ENCODE measurements at regions not wholly inside any gene's neighbourhood (a gene's known extent, or its start where the extent isn't known, plus 50 kb on each side); places are given as distances from the start of the nearest gene placed in this dataset.

GRCh38 chr14:53810221-53810620, 146.4 kb downstream of the BMP4 start:
- no peak overlapping the region for H3K9ac ChIP-seq (ENCODE audit: low read length in 2 of 2)
- H3K27ac ChIP-seq (ENCODE audit: low read length): no peak overlapping the region
- H3K4me1 ChIP-seq (ENCODE audit: control insufficient read depth, insufficient read depth, low read length): no peaks in the 10 kb centered on the region
- H3K9me3 ChIP-seq (ENCODE audit: control insufficient read depth in 2 of 2, low read length in 2 of 2): peaks cover 0 to 2% of the 10 kb centered on the region in 2 donors
- no peaks in the 10 kb centered on the region for H3K27me3 ChIP-seq (ENCODE audit: control insufficient read depth in 1 of 2, insufficient read depth in 2 of 2, low read length in 2 of 2)
- no peaks in the 10 kb centered on the region for H3K36me3 ChIP-seq (ENCODE audit: control insufficient read depth in 2 of 2, insufficient read depth in 2 of 2, low read length in 2 of 2)
- H3K4me3 ChIP-seq (ENCODE audit: low read length in 2 of 2): no peak overlapping the region

- no peak overlapping the region for H3K4me3 ChIP-seq (ENCODE audit: low read length in 2 of 2)
- no peaks in the 10 kb centered on the region for H3K27me3 ChIP-seq (ENCODE audit: control insufficient read depth in 1 of 2, insufficient read depth in 2 of 2, low read length in 2 of 2)
- no peaks in the 10 kb centered on the region for H3K36me3 ChIP-seq (ENCODE audit: control insufficient read depth in 2 of 2, insufficient read depth in 2 of 2, low read length in 2 of 2)
- H3K27ac ChIP-seq (ENCODE audit: low read length): no peak overlapping the region
- H3K9ac ChIP-seq (ENCODE audit: low read length in 2 of 2): no peak overlapping the region
- no peaks in the 10 kb centered on the region for H3K4me1 ChIP-seq (ENCODE audit: control insufficient read depth, insufficient read depth, low read length)
- peaks cover 0 to 2% of the 10 kb centered on the region in 2 donors for H3K9me3 ChIP-seq (ENCODE audit: control insufficient read depth in 2 of 2, low read length in 2 of 2)
These were observed 148.6 kb downstream of the BMP4 start for GRCh38 chr14:53808042-53808441.

DNA sequence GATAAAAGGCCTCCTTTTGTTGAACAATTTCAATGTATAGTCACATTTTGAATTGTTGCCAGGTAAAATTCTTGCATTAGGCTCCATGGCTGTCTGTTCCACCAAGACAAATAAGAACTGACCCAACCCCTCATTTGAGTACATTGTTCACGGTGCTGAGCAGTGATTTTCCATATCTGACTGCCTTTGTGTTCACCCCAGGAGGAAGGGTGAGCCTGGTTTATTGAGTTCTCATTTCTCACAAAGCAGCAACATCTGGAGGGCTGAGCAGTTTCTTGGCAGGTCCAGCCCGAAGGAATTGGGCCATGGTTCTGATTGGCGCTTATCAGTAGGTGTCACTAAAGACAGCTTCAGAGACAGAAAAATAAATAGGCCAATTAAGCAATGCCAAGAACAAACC, 149.1 kb downstream of the BMP4 start:
- Histone ChIP-seq H3K4me3 (ENCODE audit: low read length in 2 of 2) (no peak overlapping the region), H3K36me3 (ENCODE audit: control insufficient read depth in 2 of 2, insufficient read depth in 2 of 2, low read length in 2 of 2) (no peaks in the 10 kb centered on the region), H3K27ac (ENCODE audit: low read length) (no peak overlapping the region), H3K27me3 (ENCODE audit: control insufficient read depth in 1 of 2, insufficient read depth in 2 of 2, low read length in 2 of 2) (no peaks in the 10 kb centered on the region), H3K9me3 (ENCODE audit: control insufficient read depth in 2 of 2, low read length in 2 of 2) (peaks cover 0 to 2% of the 10 kb centered on the region in 2 donors), H3K9ac (ENCODE audit: low read length in 2 of 2) (no peak overlapping the region), H3K4me1 (ENCODE audit: control insufficient read depth, insufficient read depth, low read length) (no peaks in the 10 kb centered on the region)

- Histone ChIP-seq H3K4me1 (ENCODE audit: control insufficient read depth, insufficient read depth, low read length) (no peaks in the 10 kb centered on the region), H3K9ac (ENCODE audit: low read length in 2 of 2) (no peak overlapping the region), H3K27ac (ENCODE audit: low read length) (no peak overlapping the region), H3K9me3 (ENCODE audit: control insufficient read depth in 2 of 2, low read length in 2 of 2) (peaks cover 0 to 2% of the 10 kb centered on the region in 2 donors), H3K4me3 (ENCODE audit: low read length in 2 of 2) (no peak overlapping the region), H3K36me3 (ENCODE audit: control insufficient read depth in 2 of 2, insufficient read depth in 2 of 2, low read length in 2 of 2) (no peaks in the 10 kb centered on the region), H3K27me3 (ENCODE audit: control insufficient read depth in 1 of 2, insufficient read depth in 2 of 2, low read length in 2 of 2) (no peaks in the 10 kb centered on the region)
These were observed 149.5 kb downstream of the BMP4 start for GRCh38 chr14:53807108-53807507.

DNA sequence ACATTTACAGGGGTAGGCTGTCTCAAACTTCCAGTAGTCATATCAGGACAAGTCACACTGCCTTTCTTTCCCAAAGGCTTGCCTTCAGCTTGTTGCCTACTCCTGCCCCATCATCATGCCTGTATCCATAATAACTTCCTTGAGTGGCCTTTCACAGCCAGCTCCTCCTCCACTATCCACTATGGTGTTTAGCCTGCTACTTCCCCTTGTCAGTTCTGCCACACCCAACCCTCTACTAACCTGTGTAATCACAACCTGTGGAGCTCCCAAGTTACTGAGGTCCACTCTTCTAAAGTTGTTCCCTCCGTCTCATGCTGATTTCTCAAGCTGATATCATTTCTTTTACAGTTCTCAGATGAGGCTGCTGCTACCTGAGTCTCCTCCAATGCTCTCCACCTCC, 159.9 kb downstream of the BMP4 start:
- H3K9me3 ChIP-seq (ENCODE audit: control insufficient read depth in 2 of 2, low read length in 2 of 2): no peaks in the 10 kb centered on the region
- no peaks in the 10 kb centered on the region for H3K36me3 ChIP-seq (ENCODE audit: control insufficient read depth in 2 of 2, insufficient read depth in 2 of 2, low read length in 2 of 2)
- H3K4me3 ChIP-seq (ENCODE audit: low read length in 2 of 2): no peak overlapping the region
- no peaks in the 10 kb centered on the region for H3K27me3 ChIP-seq (ENCODE audit: control insufficient read depth in 1 of 2, insufficient read depth in 2 of 2, low read length in 2 of 2)
- peaks cover 8% of the 10 kb centered on the region for H3K4me1 ChIP-seq (ENCODE audit: control insufficient read depth, insufficient read depth, low read length)
- H3K27ac ChIP-seq (ENCODE audit: low read length): no peak overlapping the region
- no peak overlapping the region for H3K9ac ChIP-seq (ENCODE audit: low read length in 2 of 2)

DNA sequence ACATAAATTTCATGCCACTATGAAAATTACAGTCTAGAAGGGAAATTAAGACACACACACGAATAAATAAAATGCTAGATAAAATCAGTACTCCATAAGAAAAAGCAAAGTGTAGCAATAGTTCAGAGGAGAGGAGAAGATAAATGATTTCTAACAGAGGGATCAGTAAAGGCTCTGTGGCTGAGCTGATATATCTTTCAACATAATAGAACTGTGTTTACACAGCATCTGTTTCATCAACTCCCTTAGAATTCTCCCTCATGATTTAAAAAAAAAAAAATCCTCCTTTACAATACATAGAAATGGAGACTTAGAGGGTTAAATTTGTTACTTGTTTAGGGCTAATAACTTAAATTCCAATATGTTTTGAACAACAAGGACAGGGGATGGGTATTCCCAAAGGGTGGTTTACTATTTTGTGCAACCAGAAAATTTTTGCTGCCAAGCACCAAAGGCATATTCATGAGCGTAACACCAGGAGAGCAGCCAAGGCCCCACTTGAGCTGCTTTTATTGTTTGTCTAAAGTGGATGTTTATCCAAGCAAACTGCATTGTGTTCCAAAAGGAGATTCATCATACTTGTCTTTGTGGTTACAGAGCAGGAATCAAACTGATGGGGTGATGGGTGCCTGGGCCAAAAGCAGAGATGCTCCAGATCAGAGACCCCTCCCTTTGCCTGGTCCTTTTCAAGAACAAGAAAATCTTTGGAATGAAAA, 162.7 kb downstream of the BMP4 start:
- H3K4me3 ChIP-seq (ENCODE audit: low read length in 2 of 2): peak overlapping the region in 1 of 2 donors; percentile 9
- H3K36me3 ChIP-seq (ENCODE audit: control insufficient read depth in 2 of 2, insufficient read depth in 2 of 2, low read length in 2 of 2): no peaks in the 10 kb centered on the region
- no peaks in the 10 kb centered on the region for H3K27me3 ChIP-seq (ENCODE audit: control insufficient read depth in 1 of 2, insufficient read depth in 2 of 2, low read length in 2 of 2)
- peaks cover 11% of the 10 kb centered on the region for H3K4me1 ChIP-seq (ENCODE audit: control insufficient read depth, insufficient read depth, low read length)
- peak overlapping the region; percentile 26 for H3K27ac ChIP-seq (ENCODE audit: low read length)
- H3K9ac ChIP-seq (ENCODE audit: low read length in 2 of 2): no peak overlapping the region
- H3K9me3 ChIP-seq (ENCODE audit: control insufficient read depth in 2 of 2, low read length in 2 of 2): no peaks in the 10 kb centered on the region

DNA sequence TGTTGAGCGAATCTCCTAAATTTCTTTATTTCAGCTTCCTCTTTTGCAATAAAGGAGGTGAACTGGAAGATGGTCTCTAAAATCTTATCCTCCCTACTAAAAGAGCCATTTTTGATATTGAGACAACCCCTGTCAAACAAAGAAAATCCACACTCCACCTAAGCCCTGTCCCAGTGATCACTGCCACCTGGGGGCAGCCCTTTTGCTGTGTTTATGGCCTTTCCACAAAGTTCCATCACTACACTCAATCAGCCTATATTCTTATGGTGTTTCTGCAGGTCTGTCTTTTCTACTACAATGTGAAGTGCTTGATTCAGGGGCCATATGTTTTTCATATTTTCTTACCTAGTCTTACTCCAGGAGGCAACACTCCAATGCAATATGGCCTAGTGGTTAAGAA, 163.7 kb downstream of the BMP4 start:
- Histone ChIP-seq H3K36me3 (ENCODE audit: control insufficient read depth in 2 of 2, insufficient read depth in 2 of 2, low read length in 2 of 2) (no peaks in the 10 kb centered on the region), H3K4me3 (ENCODE audit: low read length in 2 of 2) (no peak overlapping the region), H3K27me3 (ENCODE audit: control insufficient read depth in 1 of 2, insufficient read depth in 2 of 2, low read length in 2 of 2) (no peaks in the 10 kb centered on the region), H3K4me1 (ENCODE audit: control insufficient read depth, insufficient read depth, low read length) (peaks cover 11% of the 10 kb centered on the region), H3K9me3 (ENCODE audit: control insufficient read depth in 2 of 2, low read length in 2 of 2) (no peaks in the 10 kb centered on the region), H3K9ac (ENCODE audit: low read length in 2 of 2) (no peak overlapping the region), H3K27ac (ENCODE audit: low read length) (no peak overlapping the region)

- no peak overlapping the region for H3K27ac ChIP-seq (ENCODE audit: low read length)
- H3K4me1 ChIP-seq (ENCODE audit: control insufficient read depth, insufficient read depth, low read length): peaks cover 11% of the 10 kb centered on the region
- no peaks in the 10 kb centered on the region for H3K9me3 ChIP-seq (ENCODE audit: control insufficient read depth in 2 of 2, low read length in 2 of 2)
- no peak overlapping the region for H3K4me3 ChIP-seq (ENCODE audit: low read length in 2 of 2)
- H3K36me3 ChIP-seq (ENCODE audit: control insufficient read depth in 2 of 2, insufficient read depth in 2 of 2, low read length in 2 of 2): no peaks in the 10 kb centered on the region
- H3K27me3 ChIP-seq (ENCODE audit: control insufficient read depth in 1 of 2, insufficient read depth in 2 of 2, low read length in 2 of 2): no peaks in the 10 kb centered on the region
- H3K9ac ChIP-seq (ENCODE audit: low read length in 2 of 2): no peak overlapping the region
These were observed 165.7 kb downstream of the BMP4 start for GRCh38 chr14:53790731-53791500.

DNA sequence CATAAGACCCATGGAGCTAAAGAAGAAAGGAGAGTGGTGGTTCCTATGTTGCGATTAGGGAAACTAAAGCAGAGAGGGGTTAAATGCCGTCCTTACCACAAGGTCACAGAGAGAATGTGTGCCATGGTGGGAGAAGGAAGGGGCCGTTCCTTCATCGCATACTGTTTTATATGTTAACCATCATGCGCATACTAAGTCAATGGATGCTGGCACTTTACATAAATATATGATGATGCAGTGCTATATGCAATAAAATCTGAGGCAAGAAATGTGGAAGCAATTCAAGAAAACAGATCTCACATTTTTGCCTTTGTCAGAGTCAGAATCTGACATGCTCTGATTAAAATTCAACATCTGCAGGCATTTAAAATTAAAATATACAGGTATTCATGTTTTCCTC, 168.1 kb downstream of the BMP4 start:
- H3K36me3 ChIP-seq (ENCODE audit: control insufficient read depth in 2 of 2, insufficient read depth in 2 of 2, low read length in 2 of 2): no peaks in the 10 kb centered on the region
- no peaks in the 10 kb centered on the region for H3K9me3 ChIP-seq (ENCODE audit: control insufficient read depth in 2 of 2, low read length in 2 of 2)
- no peak overlapping the region for H3K9ac ChIP-seq (ENCODE audit: low read length in 2 of 2)
- H3K27ac ChIP-seq (ENCODE audit: low read length): no peak overlapping the region
- H3K4me1 ChIP-seq (ENCODE audit: control insufficient read depth, insufficient read depth, low read length): peaks cover 4% of the 10 kb centered on the region
- no peaks in the 10 kb centered on the region for H3K27me3 ChIP-seq (ENCODE audit: control insufficient read depth in 1 of 2, insufficient read depth in 2 of 2, low read length in 2 of 2)
- no peak overlapping the region for H3K4me3 ChIP-seq (ENCODE audit: low read length in 2 of 2)

DNA sequence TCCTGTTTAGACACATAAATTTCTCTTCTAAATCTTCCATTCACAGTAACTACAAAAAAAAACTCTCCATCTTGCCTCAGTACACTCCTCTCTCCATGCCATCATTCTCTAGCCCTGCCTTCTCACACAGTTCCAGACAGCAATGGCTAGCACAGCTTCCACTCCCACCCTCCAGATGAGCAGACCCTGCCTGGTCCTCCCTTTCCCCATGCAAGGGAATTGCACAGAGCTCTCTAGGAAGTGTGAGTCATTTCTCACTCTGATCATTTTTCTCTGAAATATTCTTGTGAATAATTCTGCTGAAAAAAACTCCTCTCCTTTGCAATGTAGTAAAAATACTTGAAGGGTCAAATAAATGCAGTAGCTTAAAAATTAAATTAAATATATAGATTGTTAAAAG, 170.6 kb downstream of the BMP4 start:
- no peak overlapping the region for H3K27ac ChIP-seq (ENCODE audit: low read length)
- H3K4me3 ChIP-seq (ENCODE audit: low read length in 2 of 2): no peak overlapping the region
- no peaks in the 10 kb centered on the region for H3K27me3 ChIP-seq (ENCODE audit: control insufficient read depth in 1 of 2, insufficient read depth in 2 of 2, low read length in 2 of 2)
- no peak overlapping the region for H3K9ac ChIP-seq (ENCODE audit: low read length in 2 of 2)
- H3K36me3 ChIP-seq (ENCODE audit: control insufficient read depth in 2 of 2, insufficient read depth in 2 of 2, low read length in 2 of 2): no peaks in the 10 kb centered on the region
- no peaks in the 10 kb centered on the region for H3K9me3 ChIP-seq (ENCODE audit: control insufficient read depth in 2 of 2, low read length in 2 of 2)
- H3K4me1 ChIP-seq (ENCODE audit: control insufficient read depth, insufficient read depth, low read length): peaks cover under 1% of the 10 kb centered on the region

DNA sequence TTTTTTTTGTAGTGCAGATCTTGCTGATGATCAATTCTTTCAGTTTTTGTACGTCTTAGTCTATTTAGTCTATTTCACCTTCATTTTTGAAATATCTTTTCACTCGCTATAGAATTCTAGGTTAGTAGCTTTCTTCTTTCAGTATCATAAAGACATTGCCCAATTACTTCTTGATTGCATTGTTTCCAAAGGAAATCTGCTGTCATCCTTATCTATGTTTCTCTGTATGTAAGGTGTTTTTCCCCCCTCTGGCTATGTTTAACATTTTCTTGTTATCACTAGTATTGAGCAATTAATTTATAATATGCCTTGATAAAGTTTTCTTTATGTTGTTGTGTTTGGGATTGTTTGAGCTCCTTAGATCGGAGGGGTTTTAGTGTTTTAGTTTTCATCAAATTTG, 171.9 kb downstream of the BMP4 start:
- Histone ChIP-seq H3K27ac (ENCODE audit: low read length) (no peak overlapping the region), H3K4me3 (ENCODE audit: low read length in 2 of 2) (no peak overlapping the region), H3K9me3 (ENCODE audit: control insufficient read depth in 2 of 2, low read length in 2 of 2) (no peaks in the 10 kb centered on the region), H3K9ac (ENCODE audit: low read length in 2 of 2) (no peak overlapping the region), H3K36me3 (ENCODE audit: control insufficient read depth in 2 of 2, insufficient read depth in 2 of 2, low read length in 2 of 2) (no peaks in the 10 kb centered on the region), H3K27me3 (ENCODE audit: control insufficient read depth in 1 of 2, insufficient read depth in 2 of 2, low read length in 2 of 2) (no peaks in the 10 kb centered on the region), H3K4me1 (ENCODE audit: control insufficient read depth, insufficient read depth, low read length) (no peaks in the 10 kb centered on the region)
